ENCODE measurements at regions not wholly inside any gene's neighbourhood (a gene's known extent, or its start where the extent isn't known, plus 50 kb on each side); places are given as distances from the start of the nearest gene placed in this dataset.

- no peak for TF ChIP-seq CTCF (IDR thresholded peaks at IDR 0.05)
- no peak for TF ChIP-seq EZH2 (IDR thresholded peaks at IDR 0.05)
- no peak for TF ChIP-seq EZH2phosphoT487 (IDR thresholded peaks at IDR 0.05)
Measured at GRCh38 chr20:43838703-43839060, 76.0 kb upstream of the TOX2 start.

Measured in neural progenitor cell (in vitro differentiated cells).